ENCODE measurements at regions not wholly inside any gene's neighbourhood (a gene's known extent, or its start where the extent isn't known, plus 50 kb on each side); places are given as distances from the start of the nearest gene placed in this dataset.

GRCh38 chr13:106329941-106330340 is 205.5 kb downstream of the EFNB2 start:
- no TSS peak for BruUV-seq (replicated peaks)
- Histone ChIP-seq H4K5ac (ENCODE audit: low read depth, low read length) (no peak overlapping the region), H3K9me1 (ENCODE audit: insufficient read depth, low read length) (peaks cover 2% of the 10 kb centered on the region; the same call in 1 of the 2 replicates), H2BK20ac (ENCODE audit: low read depth, low read length) (no peak overlapping the region), H3K36me3 (ENCODE audit: control insufficient read depth, insufficient read depth, low read length) (no peaks in the 10 kb centered on the region), H2AFZ (replicated peaks; ENCODE audit: low read length, poor library complexity) (peak overlapping the region; percentile 9), H3K79me1 (ENCODE audit: low read depth in 1 of 2, low read length in 2 of 2) (no peaks in the 10 kb centered on the region), H4K8ac (ENCODE audit: low read depth in 2 of 2, low read length in 2 of 2) (no peak overlapping the region), H3K9ac (ENCODE audit: low read depth, low read length) (no peak overlapping the region), H2BK5ac (ENCODE audit: low read depth, low read length, poor library complexity, severe bottlenecking) (no peak overlapping the region), H3K9me3 (ENCODE audit: control insufficient read depth, insufficient read depth, low read length) (no peaks in the 10 kb centered on the region), H4K91ac (ENCODE audit: insufficient read depth, low read depth, low read length) (no peak overlapping the region), H3K14ac (replicated peaks; ENCODE audit: low read depth, low read length) (no peak overlapping the region), H3K27me3 (ENCODE audit: control insufficient read depth, insufficient read depth, low read length) (no peaks in the 10 kb centered on the region), H3K4ac (ENCODE audit: low read depth, low read length) (no peak overlapping the region), H2BK15ac (ENCODE audit: low read depth, low read length) (no peak overlapping the region), H2BK120ac (ENCODE audit: low read depth, low read length) (no peak overlapping the region), H3K23ac (ENCODE audit: low read depth, low read length) (no peak overlapping the region), H4K20me1 (ENCODE audit: insufficient read depth, low read length) (no peaks in the 10 kb centered on the region), H3K27ac (ENCODE audit: insufficient read depth, low read length) (no peak overlapping the region), H3K18ac (ENCODE audit: low read depth, low read length) (no peak overlapping the region), H3K56ac (ENCODE audit: extremely low read depth, insufficient read depth, low read length) (no peak overlapping the region), H2AK9ac (replicated peaks; ENCODE audit: low read depth, low read length, poor library complexity) (no peak overlapping the region), H3K4me1 (ENCODE audit: control insufficient read depth, insufficient read depth, low read length) (no peaks in the 10 kb centered on the region), H3K4me2 (ENCODE audit: low read depth, low read length) (no peak overlapping the region), H3K4me3 (ENCODE audit: insufficient read depth, low read depth, low read length) (no peak overlapping the region), H2AK5ac (ENCODE audit: low read depth, low read length) (no peak overlapping the region)
- DNase-seq (no peak), ATAC-seq (ENCODE audit: low read depth) (no peak)
- in situ Hi-C loops (cut with MboI; ENCODE audit: low sequenced_read_pairs) = no loop called here
- POLR2A ChIA-PET (ENCODE audit: unreplicated experiment) = no interaction called here
- dilution Hi-C loops (cut with HindIII; ENCODE audit: low sequenced_read_pairs, unreplicated experiment) = no loop called here
- intact Hi-C loops (cut with micrococcal nuclease) = loop anchor here (10.0 kb wide), 1 partner anchor 495 kb away; no protein-coding TSS in a partner anchor
- CTCF ChIA-PET = no interaction called here
- 40% methylated on average over 1 of the region's 5 CpGs; no CpG with 5 or more reads in 1 of the 2 experiments for WGBS, 2 experiments (ENCODE audit: extremely low coverage in 2 of 2, insufficient read length in 1 of 2)
- TF ChIP-seq MAZ (IDR thresholded peaks at IDR 0.05; ENCODE audit: borderline replicate concordance, low read depth, low read length) = no peak
- no peak for TF ChIP-seq MAFK (IDR thresholded peaks at IDR 0.05; ENCODE audit: low read depth, low read length)

Measured in IMR-90 (cell line).